K562 (cell line): ENCODE measurements at regions not wholly inside any gene's neighbourhood (a gene's known extent, or its start where the extent isn't known, plus 50 kb on each side); places are given as distances from the start of the nearest gene placed in this dataset.

ENCODE experiments used
- ATAC-seq: fragments of 200-7000 bp; cut with Tn5 transposase; 3 replicates; pipeline ENCODE4 v1.9.1; 2020; ENCODE audit warnings: moderate library complexity
- BruUV-seq: library from RNA; stranded (reverse); fragments of 400-500 nt; replicated peaks from 2 replicates; lab custom pipeline; 2021; lab: Mats Ljungman, UMichigan
- CTCF ChIA-PET: fragments of 300-600 bp; formaldehyde crosslinking; extraction: SDS; loops from one replicate; lab custom pipeline; 2021; ENCODE audit warnings: low intra/inter-chr PET ratio; lab: Yijun Ruan, JAX
- POLR2A ChIA-PET: fragments of 300-600, 350-650 bp; sonication (Branson Sonifier 250); formaldehyde crosslinking; extraction: SDS; loops from one replicate; lab custom pipeline; 2021; ENCODE audit warnings: antibody characterized with exemption, inconsistent platforms; lab: Yijun Ruan, JAX
- DNase-seq, 4 experiments: peaks; one replicate each; pipeline versions ENCODE4 v3.0.0 to v3.0.0-alpha.2; 2011 to 2018; ENCODE audit warnings: low spot score in 3 of 4, mixed read lengths in 3 of 4; ENCODE audit errors: extremely low read depth in 1 of 4
- FAIRE-seq: peaks from 2 replicates; lab custom pipeline; 2011; peaks lifted over from hg19 to GRCh38; lab: Jason Lieb, UNC
- H2AFZ ChIP-seq: 2 replicates; pipeline ENCODE4 v1.6.0; 2011; ENCODE audit warnings: low read depth, low read length, control low read depth, inconsistent platforms
- H3K27ac ChIP-seq: fragments of 200-600 bp; 3 replicates; pipeline ENCODE4 v1.8.0; 2011; ENCODE audit warnings: low read depth, mild to moderate bottlenecking, control low read depth, inconsistent platforms, low read length, moderate library complexity, mixed read lengths; ENCODE audit errors: extremely low read depth
- H3K27me3 ChIP-seq, 2 experiments: fragments of 300-600 bp in 1 of 2; 2 replicates in 1 of 2; 3 replicates in 1 of 2; pipeline versions ENCODE4 v1.6.0 to v1.8.0; 2011; ENCODE audit warnings: inconsistent platforms in 2 of 2, low read length in 2 of 2, mild to moderate bottlenecking in 1 of 2, mixed read lengths in 1 of 2, moderate library complexity in 1 of 2; ENCODE audit not compliant: control insufficient read depth in 2 of 2, insufficient read depth in 2 of 2
- H3K36me3 ChIP-seq: fragments of 300-600 bp; 3 replicates; pipeline ENCODE4 v1.8.0; 2011; ENCODE audit warnings: mild to moderate bottlenecking, low read length, inconsistent platforms; ENCODE audit not compliant: control insufficient read depth, insufficient read depth
- H3K4me1 ChIP-seq, 2 experiments: fragments of 200-600 bp in 1 of 2; replicated peaks in 1 of 2; 2 replicates in 1 of 2; 3 replicates in 1 of 2; pipeline versions ENCODE4 v1.5.1 to v1.8.0; 2011; ENCODE audit warnings: inconsistent platforms in 2 of 2, low read length in 2 of 2, mild to moderate bottlenecking in 1 of 2, mixed read lengths in 1 of 2, moderate library complexity in 1 of 2; ENCODE audit not compliant: control insufficient read depth in 2 of 2, insufficient read depth in 2 of 2
- H3K4me2 ChIP-seq: 2 replicates; pipeline ENCODE4 v1.6.1; 2011; ENCODE audit warnings: low read length, control low read depth, inconsistent platforms, mixed read lengths; ENCODE audit not compliant: insufficient read depth
- H3K4me3 ChIP-seq: fragments of 200-600 bp; sonication (generic), shearing (Covaris generic); 2 replicates; pipeline ENCODE4 v1.5.1; 2016; ENCODE audit warnings: control low read depth, inconsistent platforms
- H3K79me2 ChIP-seq: fragments of 200-600 bp; 3 replicates; pipeline ENCODE4 v1.8.0; 2011; ENCODE audit warnings: low read length, inconsistent platforms; ENCODE audit not compliant: control insufficient read depth, insufficient read depth
- H3K9ac ChIP-seq, 2 experiments: 2 replicates each; pipeline versions ENCODE4 v1.6.0 to v1.6.1; 2011; ENCODE audit warnings: low read depth in 2 of 2, low read length in 2 of 2, control low read depth in 1 of 2, inconsistent platforms in 1 of 2, mild to moderate bottlenecking in 1 of 2, mixed read lengths in 1 of 2; ENCODE audit not compliant: insufficient read depth in 1 of 2
- H3K9me1 ChIP-seq: one replicate; pipeline ENCODE4 v1.6.0; 2011; ENCODE audit warnings: inconsistent platforms, mild to moderate bottlenecking, low read length, moderate library complexity; ENCODE audit not compliant: control insufficient read depth, insufficient read depth
- H3K9me3 ChIP-seq: replicated peaks from 2 replicates; pipeline ENCODE4 v1.5.1; 2011; ENCODE audit warnings: low read depth, low read length, inconsistent platforms; ENCODE audit not compliant: control insufficient read depth, insufficient read depth
- H4K20me1 ChIP-seq: replicated peaks from 2 replicates; pipeline ENCODE4 v1.6.1; 2011; ENCODE audit warnings: low read length, inconsistent platforms, mixed read lengths; ENCODE audit not compliant: control insufficient read depth, insufficient read depth
- BRCA1 ChIP-seq, 2 experiments: fragments of 450-650 bp in 1 of 2; sonication (generic) in 1 of 2; formaldehyde crosslinking in 1 of 2; IDR thresholded peaks; 2 replicates each; pipeline versions ENCODE4 v1.5.0 to v1.6.1; 2017 to 2020; ENCODE audit warnings: mild to moderate bottlenecking in 1 of 2, missing genetic modification reagents in 1 of 2
- GMEB1 ChIP-seq: fragments of 250-450 bp; sonication (Bioruptor Pico); IDR thresholded peaks from 2 replicates; pipeline ENCODE4 v1.4.0; 2020; ENCODE audit warnings: mild to moderate bottlenecking
- MCM5 ChIP-seq: fragments of 450-650 bp; IDR thresholded peaks from 2 replicates; pipeline ENCODE4 v1.6.1; 2016; ENCODE audit warnings: low read depth
- MED1 ChIP-seq: sonication (generic); formaldehyde crosslinking; IDR thresholded peaks from 2 replicates; pipeline ENCODE4 v1.8.1; 2023; ENCODE audit warnings: missing genetic modification reagents, borderline replicate concordance
- MNT ChIP-seq, 2 experiments: fragments of 450-650 bp; conservative IDR thresholded peaks; 2 replicates each; pipeline ENCODE4 v1.6.1; 2017; ENCODE audit warnings: mild to moderate bottlenecking in 2 of 2, moderate library complexity in 2 of 2
- WGBS: fragments of 100-300 bp; shearing (Covaris generic); methylation state at CpG from one replicate; pipeline ENCODE4 v1.1.6; 2016; ENCODE audit warnings: low coverage, mixed read lengths; ENCODE audit not compliant: insufficient coverage; ENCODE audit errors: missing lambda C conversion rate; 5-methylcytosine and 5-hydroxymethylcytosine counted together
- in situ Hi-C: fragments of 300-500 bp; cut with MboI; formaldehyde crosslinking; loops from 4 replicates; pipeline ENCODE4 v1.15.0; 2018; ENCODE audit warnings: inconsistent platforms, mixed read lengths
- intact Hi-C: fragments of 100-400 bp; cut with micrococcal nuclease; formaldehyde crosslinking; loops from 2 replicates; pipeline ENCODE4 v1.14.2; 2022
- TF ChIP-seq, protein P1 (sequence below), 2 experiments: fragments of 250-450 bp in 1 of 2; fragments of 450-650 bp in 1 of 2; sonication (Bioruptor Pico) in 1 of 2; IDR thresholded peaks; 2 replicates each; pipeline versions ENCODE4 v1.6.1 to v1.8.0; 2016 to 2021; ENCODE audit warnings: mild to moderate bottlenecking in 2 of 2, moderate library complexity in 2 of 2, missing compliant biosample characterization in 1 of 2, missing genetic modification characterization in 1 of 2

- TF ChIP-seq MNT (conservative IDR thresholded peaks at IDR 0.05) (no peak), GMEB1 (CRISPR knock-in tag) (no peak), MCM5 (no peak), BRCA1 (IDR thresholded peaks at IDR 0.05) (no peak), BRCA1 (CRISPR knock-in tag; IDR thresholded peaks at IDR 0.05) (no peak)
These were observed 109.8 kb upstream of the HDX start (continued) for GRCh38 chrX:84611843-84612636.

- in situ Hi-C loops = no loop called here
- H4K20me1 ChIP-seq = no peaks in the 10 kb centered on the region
- CTCF ChIA-PET = no interaction called here
- BruUV-seq = no TSS peak
- no peaks in the 10 kb centered on the region for H3K79me2 ChIP-seq
- no peaks in the 10 kb centered on the region for H3K36me3 ChIP-seq
- no peak for TF ChIP-seq MED1 (CRISPR knock-in tag)
- TF ChIP-seq, protein P1, sequence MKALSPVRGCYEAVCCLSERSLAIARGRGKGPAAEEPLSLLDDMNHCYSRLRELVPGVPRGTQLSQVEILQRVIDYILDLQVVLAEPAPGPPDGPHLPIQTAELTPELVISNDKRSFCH (CRISPR knock-in tag; IDR thresholded peaks at IDR 0.05) = no peak
- TF ChIP-seq, protein P1 (tag; IDR thresholded peaks at IDR 0.05) = no peak
- TF ChIP-seq, all 486 proteins: peak for 0
- no peak overlapping the region for H3K9ac ChIP-seq
- no peaks in the 10 kb centered on the region for H3K9me3 ChIP-seq
- FAIRE-seq (no peak), ATAC-seq (no peak), DNase-seq (no peak)
- H3K27me3 ChIP-seq = no peaks in the 10 kb centered on the region
- intact Hi-C loops = no loop called here
- no peak overlapping the region for H3K27ac ChIP-seq
- H2AFZ ChIP-seq = no peak overlapping the region
- POLR2A ChIA-PET = no interaction called here
- H3K9me1 ChIP-seq = no peaks in the 10 kb centered on the region
- H3K4me2 ChIP-seq = no peak overlapping the region
- WGBS = 0% methylated on average over 2 of the region's 3 CpGs
- no peaks in the 10 kb centered on the region for H3K4me1 ChIP-seq
- no peak overlapping the region for H3K4me3 ChIP-seq
These were observed 132.0 kb upstream of the HDX start for GRCh38 chrX:84634201-84634782.
